ENCODE measurements at regions not wholly inside any gene's neighbourhood (a gene's known extent, or its start where the extent isn't known, plus 50 kb on each side); places are given as distances from the start of the nearest gene placed in this dataset.

DNA sequence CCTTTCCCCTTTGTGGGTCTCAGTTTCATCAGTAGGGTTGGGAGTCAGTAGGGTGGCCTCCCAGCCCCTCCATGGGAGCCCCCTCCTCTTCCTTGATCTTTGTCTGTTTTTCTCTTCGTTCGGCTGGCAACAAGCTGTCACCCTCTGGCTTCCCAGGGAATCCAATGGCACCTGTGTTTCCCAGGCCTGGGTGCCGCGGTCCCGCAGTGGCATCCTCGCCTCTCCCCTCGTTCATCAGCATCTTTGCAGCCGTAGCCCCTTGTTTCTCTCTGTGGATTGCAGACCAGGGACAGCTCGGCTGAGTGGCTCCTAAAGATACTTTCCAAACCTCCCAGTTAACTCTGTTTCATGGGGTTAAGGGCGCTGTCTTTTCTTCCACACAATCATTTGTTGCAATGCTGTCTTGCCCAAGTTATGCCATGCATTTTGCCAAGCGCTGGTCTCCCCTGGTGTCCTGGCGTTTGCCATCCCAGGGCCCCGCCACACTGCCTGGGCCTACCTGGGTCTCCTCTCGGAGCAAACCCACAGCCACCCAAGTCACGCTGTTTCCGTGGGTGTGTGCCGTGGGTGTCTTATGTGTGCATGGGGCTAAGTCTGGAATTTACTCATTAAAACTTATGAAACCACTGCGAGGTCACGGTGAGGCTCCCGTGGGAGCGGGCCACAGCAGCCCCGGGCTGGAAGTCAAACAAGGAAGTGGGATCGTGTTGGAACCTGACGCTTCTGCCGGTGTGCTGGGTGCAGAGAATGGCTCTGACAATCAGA lies 189.4 kb upstream of the SHH start:
- no peak for DNase-seq

DNA sequence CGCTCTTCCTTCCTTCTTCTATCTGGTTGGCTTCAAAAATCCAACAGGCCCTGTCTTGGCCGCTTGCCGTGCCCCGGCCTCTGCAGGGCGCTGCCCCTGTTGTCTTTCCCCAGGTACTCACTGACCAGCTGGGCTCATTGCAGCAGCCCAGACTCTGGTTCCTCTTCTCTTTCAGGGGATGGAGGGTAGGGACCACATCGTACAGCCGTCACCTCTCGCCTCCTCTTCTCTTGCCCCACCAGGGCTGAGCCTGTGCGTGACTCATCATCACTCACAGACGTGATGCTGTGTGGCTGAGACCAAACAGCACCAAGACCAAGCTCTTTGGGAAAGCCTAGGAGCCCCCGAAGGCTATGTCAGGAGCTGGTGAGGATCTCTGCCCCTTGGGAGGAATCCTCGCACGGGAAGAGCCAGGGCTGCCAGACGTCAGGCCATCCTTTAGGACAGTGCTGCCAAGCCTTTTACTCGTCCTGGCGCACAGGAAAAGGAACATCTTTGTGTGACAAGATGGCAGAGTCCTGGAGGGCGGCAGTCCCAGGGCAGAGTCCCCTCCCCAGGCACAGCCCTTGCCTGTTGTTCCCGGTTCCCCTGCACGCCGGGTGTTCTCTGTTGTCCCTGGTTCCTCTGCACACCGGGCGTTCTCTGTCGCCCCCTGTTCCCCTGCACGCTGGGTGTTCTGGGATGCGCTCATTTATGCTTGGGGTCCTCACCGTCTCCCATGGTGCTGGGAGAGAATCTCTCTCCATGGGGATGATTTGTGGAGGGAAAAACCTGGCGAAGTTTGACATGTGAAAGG lies 188.5 kb upstream of the SHH start:
- no peak for DNase-seq

DNA sequence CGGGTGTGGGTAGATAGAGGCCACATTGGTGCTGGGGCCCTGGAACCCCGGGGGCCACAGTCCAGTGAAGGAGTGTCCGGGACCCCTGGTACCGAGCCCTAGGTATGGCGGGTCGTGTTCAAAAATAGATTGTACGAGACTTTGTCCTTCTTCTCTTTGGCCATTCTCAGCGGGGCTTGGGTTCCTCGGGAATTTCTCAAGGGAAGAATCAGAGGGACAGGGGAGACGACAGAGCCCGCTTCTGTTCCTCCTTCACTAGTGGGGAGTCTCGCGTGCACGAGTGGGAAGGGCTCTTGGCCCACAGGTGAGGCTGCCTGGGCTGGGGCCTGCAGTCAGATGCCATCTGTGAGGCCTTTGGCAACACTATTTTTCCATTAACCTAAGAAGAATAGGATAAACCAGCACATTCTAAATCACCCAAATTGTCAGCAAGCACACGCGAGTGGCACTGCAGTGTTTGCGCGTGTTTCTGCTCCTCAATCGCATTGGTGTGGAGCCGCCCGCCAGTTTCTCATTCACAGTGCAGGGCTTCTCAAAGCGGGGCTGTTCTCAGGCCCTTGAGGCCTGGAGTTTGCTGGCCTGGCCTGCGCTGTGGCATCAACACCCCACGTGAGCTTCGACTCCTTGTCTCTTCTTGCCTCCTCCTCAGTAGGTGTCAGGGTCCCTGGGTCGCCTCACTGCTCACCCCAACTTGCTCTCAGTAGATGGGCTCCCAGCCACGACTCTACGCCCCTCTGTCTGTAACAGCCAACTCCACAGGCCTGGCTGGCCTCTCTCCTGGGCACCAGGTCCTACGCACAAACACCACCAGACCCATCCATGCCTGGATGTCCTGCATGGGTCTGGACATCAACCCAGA lies 187.6 kb upstream of the SHH start:
- DNase-seq = no peak

GRCh38 chr7:155998766-155999630 lies 186.7 kb upstream of the SHH start:
- no peak for DNase-seq

GRCh38 chr7:155998328-155998691 lies 186.0 kb upstream of the SHH start:
- no peak for DNase-seq

DNA sequence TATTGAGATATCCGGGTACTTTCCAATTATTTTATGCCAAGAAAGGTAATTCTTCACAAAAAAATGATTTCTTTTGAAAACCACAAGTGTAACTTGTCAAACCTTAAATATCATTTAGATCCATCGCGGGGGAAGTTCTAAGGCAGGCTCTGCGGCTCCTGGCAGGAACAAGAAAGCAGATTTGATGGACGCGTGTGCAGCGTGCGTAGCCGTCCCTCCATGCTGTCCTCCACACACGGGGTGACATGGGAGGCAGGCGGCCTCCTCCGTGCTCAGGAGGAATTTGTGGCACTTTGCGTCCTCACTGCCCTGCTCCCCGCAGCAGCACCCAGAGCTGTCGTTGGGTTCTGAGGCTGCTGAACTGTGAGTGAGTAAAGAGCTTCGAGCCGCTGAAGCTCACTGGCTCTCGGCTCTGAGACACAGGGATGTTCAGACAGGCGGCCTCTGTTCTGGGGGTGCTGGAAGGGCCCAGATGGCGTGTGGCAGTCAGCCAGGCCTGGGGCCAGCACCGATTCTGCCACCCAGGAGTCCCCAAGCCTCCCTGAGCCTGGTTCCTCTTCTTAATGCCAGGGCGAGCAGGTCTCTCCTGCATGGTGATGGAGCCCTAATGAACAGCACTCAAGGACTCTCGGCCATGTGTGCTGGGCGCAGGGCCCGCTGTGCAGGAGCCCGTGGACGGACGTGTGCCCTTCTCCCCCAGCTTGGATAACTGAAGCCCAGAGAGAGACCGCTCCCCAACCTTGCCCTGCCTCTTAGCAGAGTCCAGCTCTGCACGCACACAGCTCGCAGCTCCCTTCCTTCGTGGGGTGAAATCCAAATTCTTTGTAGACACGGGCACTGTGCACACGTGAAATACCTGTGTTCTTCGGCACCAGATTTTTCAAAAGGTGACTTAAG lies 185.4 kb upstream of the SHH start:
- no peak for DNase-seq

DNA sequence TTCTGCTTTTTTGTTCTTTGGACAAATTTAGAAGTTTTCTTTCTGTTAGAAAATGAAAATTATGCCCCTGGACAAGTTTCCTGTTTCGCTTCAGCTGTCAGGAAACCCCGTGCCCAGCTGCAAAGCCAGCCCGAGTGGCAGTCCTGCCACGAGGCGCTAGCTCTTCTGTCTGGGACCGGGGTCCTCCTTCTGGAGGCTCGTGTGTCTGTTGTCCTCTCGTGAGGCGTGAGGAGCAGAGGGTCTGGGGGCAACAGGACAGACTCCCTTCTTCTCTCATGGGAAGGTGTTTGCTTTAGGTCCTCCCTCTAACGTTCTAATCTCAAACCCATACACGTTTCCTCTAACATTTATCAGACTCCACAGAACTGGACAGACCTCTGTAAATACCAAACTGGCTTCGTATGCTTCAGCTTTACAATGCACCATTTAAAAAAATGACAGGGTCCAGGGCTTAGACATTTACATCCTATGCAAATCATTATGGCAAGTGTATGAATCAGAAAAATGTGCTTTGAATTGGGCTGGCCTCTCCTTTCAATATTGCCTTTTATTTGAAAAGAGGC lies 184.5 kb upstream of the SHH start:
- no peak for DNase-seq

GRCh38 chr7:155995183-155995612 lies 182.9 kb upstream of the SHH start:
- DNase-seq = no peak

- no peak for DNase-seq
Measured at GRCh38 chr7:155994279-155994811, 182.1 kb upstream of the SHH start.

DNA sequence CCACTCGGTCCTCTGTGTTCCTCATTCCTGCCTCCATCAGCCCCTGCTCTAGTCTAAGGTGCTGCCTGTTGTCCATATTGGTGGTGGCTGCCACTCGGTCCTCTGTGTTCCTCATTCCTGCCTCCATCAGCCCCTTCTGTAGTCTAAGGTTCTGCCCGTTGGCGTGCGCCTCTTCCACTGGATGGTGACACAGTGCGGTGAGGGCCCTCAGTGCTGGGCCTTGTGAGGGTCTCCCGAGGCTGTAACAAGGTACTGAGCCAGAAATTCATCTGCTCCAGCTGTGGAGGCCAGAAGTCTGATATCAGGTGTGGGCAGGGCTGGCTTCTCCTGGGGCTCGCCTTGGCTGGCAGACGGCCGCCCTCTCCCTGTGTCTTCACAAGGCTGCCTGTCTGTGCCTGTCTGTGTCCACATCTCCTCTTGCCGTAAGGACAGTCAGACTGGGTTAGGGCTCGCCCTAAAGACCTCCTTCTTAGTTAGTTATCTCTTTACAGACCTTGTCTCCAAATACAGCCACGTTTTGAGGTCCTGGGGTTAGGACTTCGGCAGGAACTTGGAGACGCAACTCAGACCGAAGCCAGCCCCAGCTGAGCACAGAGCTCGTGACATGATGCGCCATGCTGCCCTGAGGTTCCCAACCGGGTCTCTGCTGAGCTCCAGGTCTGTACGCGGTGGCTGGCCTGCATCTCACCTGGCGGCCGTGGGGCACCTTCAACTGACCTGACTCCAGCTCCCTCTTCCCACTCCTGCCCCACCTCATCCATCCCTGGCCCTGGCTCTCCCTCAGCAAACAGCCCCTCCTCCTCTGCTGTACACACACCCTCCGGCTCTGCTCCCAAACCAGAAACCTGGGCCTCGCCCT lies 181.4 kb upstream of the SHH start:
- DNase-seq = no peak

DNA sequence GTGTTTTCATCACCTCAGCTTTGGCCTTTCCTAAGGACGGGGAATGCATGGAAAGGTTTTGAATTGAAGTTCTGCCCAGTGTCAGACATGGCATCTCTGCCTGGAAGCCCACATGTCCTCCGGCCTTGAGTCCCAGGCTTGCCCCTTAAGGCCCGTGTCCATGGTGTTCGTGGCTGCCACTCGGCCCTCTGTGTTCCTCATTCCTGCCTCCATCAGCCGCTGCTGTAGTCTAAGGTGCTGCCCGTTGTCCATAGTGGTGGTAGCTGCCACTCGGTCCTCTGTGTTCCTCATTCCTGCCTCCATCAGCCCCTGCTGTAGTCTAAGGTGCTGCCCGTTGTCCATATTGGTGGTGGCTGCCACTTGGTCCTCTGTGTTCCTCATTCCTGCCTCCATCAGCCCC lies 180.7 kb upstream of the SHH start:
- DNase-seq = no peak

GRCh38 chr7:155992538-155992937 lies 180.3 kb upstream of the SHH start:
- no peak for DNase-seq

DNA sequence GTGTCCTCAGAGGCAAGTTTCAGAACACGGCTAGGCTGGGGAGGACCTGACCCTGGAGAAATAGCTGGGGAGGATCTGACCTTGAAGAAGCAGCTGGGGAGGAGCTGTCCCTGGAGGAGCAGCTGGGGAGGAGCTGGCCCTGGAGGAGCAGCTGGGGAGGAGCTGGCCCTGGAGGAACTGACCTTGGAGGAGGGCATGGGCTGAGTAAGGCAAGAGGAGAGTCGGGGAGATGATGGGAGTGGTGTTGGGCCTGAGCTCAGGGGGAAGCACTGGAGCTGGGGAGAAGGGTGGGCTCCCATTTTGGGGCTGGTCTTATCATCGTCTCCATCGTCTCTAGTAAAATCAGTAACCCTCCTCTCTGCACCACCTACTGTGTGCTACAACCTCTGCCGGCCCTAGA lies 179.8 kb upstream of the SHH start:
- DNase-seq = no peak

DNA sequence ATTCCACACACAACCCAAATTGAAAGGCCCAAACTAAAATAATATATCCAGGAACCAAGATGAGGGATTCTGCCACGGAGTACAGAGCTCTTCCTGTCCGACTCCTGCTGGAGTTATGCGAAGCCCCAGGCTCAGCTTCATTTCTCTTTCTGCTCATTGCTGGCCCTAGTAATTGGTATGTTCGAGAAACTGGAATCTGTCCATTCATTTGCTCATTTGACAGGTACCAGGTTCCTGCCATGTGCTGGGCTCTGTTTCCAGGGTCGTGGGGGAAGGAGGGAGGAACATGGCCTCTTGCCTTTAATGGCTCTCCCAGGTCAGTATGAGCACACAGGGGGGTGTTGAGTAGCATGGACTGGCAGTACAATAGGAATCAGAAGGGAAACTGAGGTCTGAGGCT lies 179.2 kb upstream of the SHH start:
- no peak for DNase-seq

DNA sequence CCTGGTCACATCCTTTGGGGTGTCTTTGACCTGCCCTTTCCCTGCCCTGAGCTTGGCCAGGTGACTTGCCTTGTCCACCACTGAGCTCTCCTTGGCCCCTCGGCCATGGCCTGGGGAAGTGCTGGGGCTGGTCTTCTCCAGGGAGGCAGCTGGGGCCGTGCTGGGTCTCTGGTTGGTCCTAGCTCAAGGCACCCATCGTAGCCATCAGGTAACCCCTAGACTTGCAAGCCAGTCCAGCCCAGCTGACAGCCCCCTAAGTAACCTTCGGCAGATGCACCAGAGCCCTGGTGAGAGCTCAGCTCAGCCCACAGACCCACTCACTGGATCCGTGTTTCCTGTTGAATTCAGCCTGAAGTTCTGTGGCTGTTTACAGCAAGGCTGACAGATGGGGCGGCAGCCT lies 176.2 kb upstream of the SHH start:
- no peak for DNase-seq

DNA sequence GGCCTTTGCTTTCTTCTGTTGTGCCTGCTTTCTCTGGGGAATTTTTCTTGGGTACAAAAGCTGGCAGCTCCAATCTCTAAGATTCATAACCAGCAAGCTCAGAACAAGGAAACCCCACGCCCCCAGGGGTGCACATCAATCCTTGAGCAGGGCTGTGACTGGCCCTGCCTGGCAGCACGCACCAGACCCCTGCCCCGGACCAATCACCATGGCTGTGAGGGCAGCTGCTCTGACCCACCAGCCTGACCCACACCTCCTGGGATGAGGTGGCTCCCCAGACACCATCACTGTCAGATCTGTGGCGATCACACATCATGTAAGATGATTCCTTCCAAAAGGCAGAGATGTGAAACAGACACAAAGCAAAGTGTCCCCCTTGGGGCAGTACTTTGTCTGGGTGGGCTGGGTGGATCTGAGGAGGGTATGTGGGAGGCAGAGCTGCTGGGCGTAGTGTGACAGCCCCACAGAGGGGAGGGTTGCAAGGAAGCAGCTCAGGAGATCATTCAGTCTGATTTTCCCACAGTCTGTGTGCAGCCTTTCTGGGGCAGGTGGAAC lies 175.5 kb upstream of the SHH start:
- no peak for DNase-seq

GRCh38 chr7:155986497-155987160 lies 174.4 kb upstream of the SHH start:
- DNase-seq = no peak

DNA sequence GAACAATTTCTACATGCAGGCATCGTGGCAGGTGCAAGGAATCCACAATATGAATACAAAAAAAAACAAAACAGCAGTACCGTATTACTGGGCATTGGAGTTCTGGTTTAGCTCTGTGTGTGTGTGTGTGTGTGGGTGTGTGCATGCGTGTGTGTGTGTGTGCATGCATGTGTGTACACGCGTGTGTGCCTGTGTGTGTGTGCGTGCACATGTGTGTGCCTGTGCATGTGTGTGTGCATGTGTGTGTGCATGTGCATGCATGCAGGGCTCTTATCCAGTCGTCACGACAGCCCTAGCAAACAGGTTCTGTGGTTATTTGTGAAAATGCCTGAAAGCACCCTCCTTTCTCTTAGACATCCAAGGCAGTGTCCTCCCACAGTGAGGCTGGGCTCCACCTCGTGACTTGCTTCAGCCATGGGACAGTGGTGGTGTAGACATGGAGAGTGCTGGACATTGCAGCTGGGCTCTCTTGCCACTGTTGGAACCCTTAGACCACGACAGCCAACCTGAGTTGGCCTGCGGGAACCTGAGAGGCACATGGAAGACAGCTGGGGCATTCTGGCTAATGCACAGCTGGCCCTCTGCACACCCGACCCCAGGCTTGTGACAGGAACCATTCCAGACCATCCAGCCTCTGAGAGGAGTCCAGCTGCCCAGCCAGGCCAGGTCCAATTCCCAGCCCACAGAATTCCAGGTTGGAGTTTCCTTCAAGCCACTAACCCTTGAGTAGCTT lies 173.4 kb upstream of the SHH start:
- no peak for DNase-seq
